H1 (cell line): ENCODE measurements at regions not wholly inside any gene's neighbourhood (a gene's known extent, or its start where the extent isn't known, plus 50 kb on each side); places are given as distances from the start of the nearest gene placed in this dataset.

Source experiments
- CTCF ChIP-seq, 3 experiments: IDR thresholded peaks; 1 replicate in 2 of 3; 2 replicates in 1 of 3; pipeline versions ENCODE4 v1.5.1 to v1.6.1; 2011; ENCODE audit warnings: low read length in 3 of 3, mild to moderate bottlenecking in 3 of 3, inconsistent platforms in 2 of 3, low read depth in 1 of 3, moderate library complexity in 1 of 3; ENCODE audit not compliant: insufficient read depth in 1 of 3; ENCODE audit errors: control extremely low read depth in 1 of 3
- GABPA ChIP-seq: IDR thresholded peaks from 2 replicates; pipeline ENCODE4 v1.6.1; 2011; ENCODE audit warnings: mild to moderate bottlenecking, low read length, moderate library complexity, borderline replicate concordance; ENCODE audit not compliant: insufficient read depth
- POLR2A ChIP-seq, 2 experiments: IDR thresholded peaks; 1 replicate in 1 of 2; 2 replicates in 1 of 2; pipeline ENCODE4 v1.6.1; 2011; ENCODE audit warnings: low read depth in 2 of 2, low read length in 2 of 2, mild to moderate bottlenecking in 2 of 2; ENCODE audit errors: control extremely low read depth in 1 of 2
- POLR2AphosphoS5 ChIP-seq: IDR thresholded peaks from 2 replicates; pipeline ENCODE4 v1.6.1; 2011; ENCODE audit warnings: low read depth, low read length
- YY1 ChIP-seq: IDR thresholded peaks from 2 replicates; pipeline ENCODE4 v1.6.1; 2011; ENCODE audit warnings: low read depth, mild to moderate bottlenecking, low read length

- TF ChIP-seq CTCF (IDR thresholded peaks at IDR 0.05; ENCODE audit: control extremely low read depth in 1 of 3, insufficient read depth in 1 of 3, low read depth in 1 of 3, low read length in 3 of 3) (no peak), POLR2A (IDR thresholded peaks at IDR 0.05; ENCODE audit: control extremely low read depth in 1 of 2, low read depth in 2 of 2, low read length in 2 of 2) (no peak), GABPA (no peak), POLR2AphosphoS5 (no peak), YY1 (no peak)
Observed at GRCh38 chr1:234941321-234942011, 187.2 kb downstream of the TOMM20 start.
